Ectodermal cell (in vitro differentiated cells): ENCODE measurements at regions not wholly inside any gene's neighbourhood (a gene's known extent, or its start where the extent isn't known, plus 50 kb on each side); places are given as distances from the start of the nearest gene placed in this dataset.

ENCODE experiments used
- H3K27ac ChIP-seq: 2 replicates; pipeline ENCODE4 v1.7.0; 2013; ENCODE audit warnings: mild to moderate bottlenecking, low read depth, low read length; ENCODE audit not compliant: insufficient read depth, poor library complexity, severe bottlenecking
- H3K27me3 ChIP-seq: 2 replicates; pipeline ENCODE4 v1.7.0; 2013; ENCODE audit warnings: mild to moderate bottlenecking, low read length; ENCODE audit not compliant: insufficient read depth, control insufficient read depth, poor library complexity, severe bottlenecking
- H3K36me3 ChIP-seq: one replicate; pipeline ENCODE4 v1.7.0; 2013; ENCODE audit warnings: low read length; ENCODE audit not compliant: control insufficient read depth, insufficient read depth
- H3K4me1 ChIP-seq: one replicate; pipeline ENCODE4 v1.7.0; 2013; ENCODE audit warnings: low read length; ENCODE audit not compliant: control insufficient read depth, insufficient read depth
- H3K4me3 ChIP-seq: 2 replicates; pipeline ENCODE4 v1.7.0; 2013; ENCODE audit warnings: low read depth, low read length, control low read depth; ENCODE audit not compliant: insufficient read depth
- H3K9me3 ChIP-seq: 2 replicates; pipeline ENCODE4 v1.7.0; 2013; ENCODE audit warnings: mild to moderate bottlenecking, low read length, moderate library complexity; ENCODE audit not compliant: control insufficient read depth
- WGBS, 2 experiments: methylation state at CpG; one replicate each; pipeline ENCODE4 v1.1.7; 2013; ENCODE audit warnings: missing lambda C conversion rate in 2 of 2; 5-methylcytosine and 5-hydroxymethylcytosine counted together

DNA sequence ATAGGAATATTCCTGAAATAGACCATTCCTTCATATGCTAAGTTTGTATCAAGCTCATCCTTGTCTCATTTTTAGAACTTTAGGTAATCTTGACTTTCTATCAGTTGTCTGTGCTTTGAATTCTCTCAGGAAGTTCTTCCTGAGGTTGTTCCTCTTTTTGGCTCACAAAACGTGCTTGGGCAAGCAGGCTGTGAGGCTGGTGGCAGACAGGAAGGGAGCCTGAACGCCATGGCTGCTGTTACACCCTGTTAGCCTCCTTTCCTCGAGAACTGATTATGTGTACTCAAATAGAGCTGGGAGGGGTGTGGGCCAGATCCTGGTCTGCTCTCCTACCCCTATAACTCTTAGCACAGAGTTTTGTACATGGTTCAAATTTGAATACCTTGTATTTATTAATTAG, 136.4 kb upstream of the CELF4 start:
- Histone ChIP-seq H3K9me3 (no peaks in the 10 kb centered on the region), H3K4me1 (no peaks in the 10 kb centered on the region), H3K27me3 (no peaks in the 10 kb centered on the region), H3K36me3 (no peaks in the 10 kb centered on the region), H3K27ac (no peak overlapping the region), H3K4me3 (no peak overlapping the region)
- WGBS, 2 experiments, result 77 to 89% methylated on average over 2 to 3 of the region's 3 CpGs

DNA sequence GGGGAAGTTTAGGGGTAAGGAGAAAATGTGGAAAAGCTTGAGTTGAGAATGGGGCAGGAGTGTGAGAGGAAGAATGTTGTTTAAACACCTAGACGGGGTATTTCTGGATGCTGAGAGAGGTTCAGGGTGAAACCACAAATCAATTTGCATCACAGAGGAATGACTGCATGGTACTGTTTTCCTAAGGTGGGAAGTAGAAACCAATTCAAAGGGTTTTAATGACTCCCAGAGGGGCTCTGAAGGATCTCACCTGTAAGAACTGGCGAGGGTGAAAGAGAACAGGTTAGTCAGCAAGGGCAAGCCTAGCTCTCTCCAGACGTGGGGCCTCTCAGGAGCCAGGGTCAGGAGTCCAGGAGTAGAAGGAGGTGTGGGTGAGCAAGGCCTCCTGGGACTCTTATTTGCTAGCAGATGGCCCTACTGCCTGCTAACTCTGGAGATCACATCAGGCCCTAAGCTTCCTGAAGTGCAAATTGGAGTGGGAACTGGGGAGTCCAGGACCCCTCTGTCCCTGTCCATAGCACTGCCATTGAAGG, 133.0 kb upstream of the CELF4 start:
- Histone ChIP-seq H3K9me3 (no peaks in the 10 kb centered on the region), H3K27ac (no peak overlapping the region), H3K36me3 (no peaks in the 10 kb centered on the region)

DNA sequence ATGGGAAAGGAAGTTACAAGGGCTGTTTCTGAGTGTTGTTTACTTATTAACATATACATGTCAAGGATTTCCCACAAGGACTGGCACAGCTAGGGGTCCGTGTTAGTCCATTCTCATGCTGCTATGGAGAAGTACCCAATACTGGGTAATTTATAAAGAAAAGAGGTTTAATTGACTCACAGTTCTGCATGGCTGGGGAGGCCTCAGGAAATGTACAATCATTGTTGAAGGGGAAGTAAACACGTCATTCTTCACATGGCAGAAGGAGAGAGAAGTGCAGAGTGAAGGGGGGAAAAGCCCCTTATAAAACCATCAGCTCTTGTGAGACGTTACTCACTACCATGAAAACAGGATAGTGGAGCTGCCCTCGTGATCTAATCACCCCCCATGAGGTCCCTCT, 128.9 kb upstream of the CELF4 start:
- 60 to 64% methylated on average over 4 of the region's 4 CpGs for WGBS, 2 experiments
- Histone ChIP-seq H3K4me1 (no peaks in the 10 kb centered on the region), H3K27me3 (no peaks in the 10 kb centered on the region), H3K27ac (no peak overlapping the region), H3K9me3 (no peaks in the 10 kb centered on the region), H3K36me3 (no peaks in the 10 kb centered on the region), H3K4me3 (no peak overlapping the region)

More for the DNA sequence above, 133.0 kb upstream of the CELF4 start:
- no peaks in the 10 kb centered on the region for H3K27me3 ChIP-seq
- no peak overlapping the region for H3K4me3 ChIP-seq
- WGBS, 2 experiments, result 47 to 48% methylated on average over 3 of the region's 3 CpGs
- no peaks in the 10 kb centered on the region for H3K4me1 ChIP-seq

DNA sequence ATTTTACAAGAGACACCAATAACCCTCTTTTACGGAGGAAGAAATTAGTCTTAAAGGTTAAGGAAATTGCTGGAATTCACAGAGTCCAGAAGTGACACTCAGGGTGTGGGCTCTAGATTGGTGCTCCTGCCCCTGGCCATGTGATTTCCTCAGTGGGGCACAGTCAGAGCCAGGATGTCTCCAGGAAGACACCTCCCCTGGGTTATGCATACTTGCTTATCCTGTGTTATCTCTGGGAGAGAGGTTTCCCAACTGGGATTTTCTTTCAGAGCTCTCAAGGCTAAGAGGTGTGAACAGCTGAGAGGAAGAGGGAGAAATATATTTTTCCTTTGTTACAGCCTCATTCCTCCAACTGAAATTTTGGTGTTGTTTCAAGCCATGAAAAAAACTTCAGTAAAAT, 125.6 kb upstream of the CELF4 start:
- Histone ChIP-seq H3K4me1 (no peaks in the 10 kb centered on the region), H3K36me3 (no peaks in the 10 kb centered on the region), H3K9me3 (no peaks in the 10 kb centered on the region), H3K27ac (no peak overlapping the region), H3K27me3 (no peaks in the 10 kb centered on the region), H3K4me3 (no peak overlapping the region)
- WGBS, 2 experiments, result 88 to 94% methylated on average over 1 of the region's 1 CpG

DNA sequence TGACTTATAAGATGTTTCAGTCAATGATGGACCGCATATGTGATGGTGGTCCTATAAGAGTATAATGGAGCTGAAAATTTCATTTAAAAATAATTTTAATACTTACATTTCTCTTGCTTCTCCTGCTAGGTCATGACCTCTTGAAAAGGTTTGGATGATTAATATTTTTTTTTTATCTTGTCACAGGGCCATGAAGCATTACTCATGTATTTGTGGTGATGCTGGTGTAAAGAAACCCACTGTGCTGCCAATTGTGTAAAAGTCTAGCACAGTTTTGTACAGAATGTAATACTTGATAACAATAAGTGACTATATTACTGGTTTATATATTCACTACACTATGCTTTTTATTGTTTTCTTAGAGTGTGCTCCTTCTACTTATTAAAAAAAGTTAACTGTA, 124.2 kb upstream of the CELF4 start:
- 100% methylated on average over 1 of the region's 1 CpG; no CpG with 5 or more reads in 1 of the 2 experiments for WGBS, 2 experiments

DNA sequence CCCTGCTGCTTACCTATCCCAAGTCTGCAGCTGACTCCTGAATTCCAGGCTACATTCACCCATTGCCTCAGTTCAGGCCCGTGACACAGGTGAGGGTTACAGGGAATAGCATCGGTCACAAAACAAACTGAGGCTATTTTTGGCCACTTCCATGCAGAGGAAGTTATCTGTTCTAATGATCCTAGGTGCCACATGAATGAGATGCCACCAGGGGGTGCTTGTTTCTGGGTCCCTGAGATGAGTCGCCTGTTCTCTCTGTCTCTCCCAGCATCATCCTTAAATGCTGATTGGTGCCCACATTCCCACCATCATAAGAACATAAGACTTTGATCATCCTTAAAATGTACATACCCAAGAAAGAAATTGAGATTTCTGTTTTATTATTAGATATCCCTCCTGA, 119.0 kb upstream of the CELF4 start:
- H3K9me3 ChIP-seq, result no peaks in the 10 kb centered on the region
- WGBS, 2 experiments, result 81 to 88% methylated on average over 3 of the region's 3 CpGs

More for the DNA sequence above, 124.2 kb upstream of the CELF4 start:
- Histone ChIP-seq H3K4me3 (no peak overlapping the region), H3K36me3 (no peaks in the 10 kb centered on the region), H3K4me1 (no peaks in the 10 kb centered on the region), H3K27me3 (no peaks in the 10 kb centered on the region), H3K27ac (no peak overlapping the region), H3K9me3 (no peaks in the 10 kb centered on the region)

DNA sequence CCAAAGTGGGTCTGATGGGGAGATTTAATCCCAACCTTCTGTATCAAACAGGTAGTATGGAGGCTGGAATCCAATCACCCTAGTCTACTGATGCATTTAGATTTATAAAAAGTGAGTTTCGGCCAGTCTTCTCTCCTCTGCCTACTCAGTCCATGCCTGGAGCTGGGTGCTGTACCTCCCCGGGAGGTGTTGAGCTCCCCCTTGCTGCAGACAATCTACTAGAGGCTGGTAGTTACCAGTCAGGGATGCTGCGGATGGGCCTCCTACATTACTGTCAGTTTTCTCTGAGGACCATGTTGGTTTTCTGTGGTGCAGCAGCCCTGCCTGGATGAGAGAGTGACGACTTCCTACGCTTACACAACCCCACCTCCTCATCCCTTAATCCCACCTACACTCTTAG, 118.6 kb upstream of the CELF4 start:
- Histone ChIP-seq H3K4me3 (no peak overlapping the region), H3K36me3 (no peaks in the 10 kb centered on the region), H3K9me3 (no peaks in the 10 kb centered on the region), H3K27ac (no peak overlapping the region), H3K27me3 (no peaks in the 10 kb centered on the region), H3K4me1 (no peaks in the 10 kb centered on the region)
- 85 to 91% methylated on average over 5 of the region's 5 CpGs for WGBS, 2 experiments

More for the DNA sequence above, 119.0 kb upstream of the CELF4 start:
- Histone ChIP-seq H3K4me1 (no peaks in the 10 kb centered on the region), H3K27ac (no peak overlapping the region), H3K27me3 (no peaks in the 10 kb centered on the region), H3K4me3 (no peak overlapping the region), H3K36me3 (no peaks in the 10 kb centered on the region)

DNA sequence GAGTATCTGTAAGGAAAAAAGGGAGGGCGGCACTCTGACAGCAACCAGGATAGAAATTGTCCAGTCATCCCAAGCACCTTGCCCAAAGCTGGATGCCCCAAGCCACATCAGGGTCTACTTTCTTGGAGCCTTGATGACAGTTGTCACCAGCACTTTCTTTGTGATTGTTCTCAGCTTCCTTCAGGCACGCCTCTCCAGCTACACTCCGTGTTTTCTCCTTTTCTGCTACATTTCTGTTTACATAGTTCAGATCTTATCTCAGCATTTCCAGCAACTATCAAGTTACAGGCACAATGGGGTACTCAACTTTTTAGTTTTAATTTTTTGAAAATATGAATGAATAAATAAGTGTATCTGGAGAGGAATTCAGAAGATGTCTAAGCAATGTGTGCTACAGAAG, 115.3 kb upstream of the CELF4 start:
- no peak overlapping the region for H3K27ac ChIP-seq
- 88 to 93% methylated on average over 3 of the region's 3 CpGs for WGBS, 2 experiments
- H3K36me3 ChIP-seq, result no peaks in the 10 kb centered on the region
- H3K9me3 ChIP-seq, result no peaks in the 10 kb centered on the region
- H3K4me3 ChIP-seq, result no peak overlapping the region
- H3K27me3 ChIP-seq, result no peaks in the 10 kb centered on the region
- H3K4me1 ChIP-seq, result peaks cover 5% of the 10 kb centered on the region

DNA sequence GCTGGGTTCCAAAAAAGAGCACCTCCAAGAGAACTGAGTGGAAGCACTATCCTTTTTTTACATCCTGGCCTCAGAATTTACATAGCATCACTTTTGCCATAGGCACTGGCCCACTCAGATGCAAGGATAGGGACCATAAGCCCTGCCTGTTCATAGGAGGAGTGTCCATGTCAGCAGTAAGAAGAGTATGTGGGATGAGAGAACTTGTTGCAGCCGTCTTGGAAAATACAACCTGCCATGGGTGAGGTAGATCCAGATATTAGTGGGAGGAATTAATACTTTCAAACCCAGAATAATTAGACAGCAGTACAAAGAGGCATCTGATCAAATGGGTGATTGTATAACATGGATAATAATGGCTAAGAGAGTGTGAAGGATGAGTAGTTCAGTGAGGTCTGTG, 110.7 kb upstream of the CELF4 start:
- Histone ChIP-seq H3K9me3 (no peaks in the 10 kb centered on the region), H3K4me1 (peaks cover 5% of the 10 kb centered on the region), H3K36me3 (no peaks in the 10 kb centered on the region), H3K27me3 (no peaks in the 10 kb centered on the region), H3K27ac (no peak overlapping the region), H3K4me3 (no peak overlapping the region)
- WGBS, 2 experiments, result 89 to 91% methylated on average over 1 of the region's 1 CpG

DNA sequence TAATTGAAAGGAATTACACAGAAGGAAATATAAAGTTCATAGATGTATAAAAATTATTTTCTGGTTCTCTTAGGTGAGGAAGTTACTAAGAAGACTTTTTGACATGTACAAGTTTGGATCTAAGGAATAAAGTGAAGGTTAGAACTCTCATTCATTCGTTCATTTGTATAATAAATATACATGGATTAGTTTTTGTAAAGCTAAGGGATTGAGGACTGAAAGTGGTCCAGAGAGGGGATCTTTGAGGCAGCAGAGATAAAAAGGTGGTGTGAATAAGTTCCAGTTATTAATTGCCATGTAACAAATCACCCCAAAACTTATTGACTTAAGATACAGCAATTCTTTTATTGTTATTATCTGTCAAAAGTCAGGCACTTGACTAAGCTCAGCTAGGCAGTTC, 110.1 kb upstream of the CELF4 start:
- H3K9me3 ChIP-seq, result no peaks in the 10 kb centered on the region
- H3K27me3 ChIP-seq, result no peaks in the 10 kb centered on the region
- peaks cover 5% of the 10 kb centered on the region for H3K4me1 ChIP-seq
- H3K36me3 ChIP-seq, result no peaks in the 10 kb centered on the region
- no peak overlapping the region for H3K27ac ChIP-seq
- WGBS, 2 experiments, result 100% methylated on average over 1 of the region's 1 CpG; no CpG with 5 or more reads in 1 of the 2 experiments
- H3K4me3 ChIP-seq, result no peak overlapping the region

DNA sequence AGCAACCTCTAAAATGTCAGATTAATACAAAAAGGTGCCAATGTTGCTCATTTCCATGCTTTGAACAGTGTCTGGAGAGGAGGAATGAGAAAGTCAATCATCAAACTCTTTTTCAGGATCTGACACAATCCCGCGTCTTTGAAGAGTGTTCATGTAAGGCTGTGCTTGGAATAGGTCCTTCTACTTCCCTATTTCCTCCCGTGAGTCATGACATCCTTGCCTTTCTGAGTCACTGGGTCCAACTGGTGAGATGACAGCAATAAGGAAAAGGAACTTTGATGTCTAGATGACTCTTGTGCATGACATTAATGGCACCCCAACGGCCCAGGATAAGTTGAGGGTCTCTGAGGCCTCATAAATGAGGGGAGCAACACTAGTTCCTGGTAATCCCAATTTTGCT, 109.0 kb upstream of the CELF4 start:
- Histone ChIP-seq H3K9me3 (no peaks in the 10 kb centered on the region), H3K4me3 (no peak overlapping the region), H3K27me3 (no peaks in the 10 kb centered on the region), H3K4me1 (peaks cover 5% of the 10 kb centered on the region), H3K36me3 (no peaks in the 10 kb centered on the region), H3K27ac (no peak overlapping the region)
- 90 to 95% methylated on average over 4 of the region's 4 CpGs for WGBS, 2 experiments
